ENCODE measurements at regions not wholly inside any gene's neighbourhood (a gene's known extent, or its start where the extent isn't known, plus 50 kb on each side); places are given as distances from the start of the nearest gene placed in this dataset.

DNA sequence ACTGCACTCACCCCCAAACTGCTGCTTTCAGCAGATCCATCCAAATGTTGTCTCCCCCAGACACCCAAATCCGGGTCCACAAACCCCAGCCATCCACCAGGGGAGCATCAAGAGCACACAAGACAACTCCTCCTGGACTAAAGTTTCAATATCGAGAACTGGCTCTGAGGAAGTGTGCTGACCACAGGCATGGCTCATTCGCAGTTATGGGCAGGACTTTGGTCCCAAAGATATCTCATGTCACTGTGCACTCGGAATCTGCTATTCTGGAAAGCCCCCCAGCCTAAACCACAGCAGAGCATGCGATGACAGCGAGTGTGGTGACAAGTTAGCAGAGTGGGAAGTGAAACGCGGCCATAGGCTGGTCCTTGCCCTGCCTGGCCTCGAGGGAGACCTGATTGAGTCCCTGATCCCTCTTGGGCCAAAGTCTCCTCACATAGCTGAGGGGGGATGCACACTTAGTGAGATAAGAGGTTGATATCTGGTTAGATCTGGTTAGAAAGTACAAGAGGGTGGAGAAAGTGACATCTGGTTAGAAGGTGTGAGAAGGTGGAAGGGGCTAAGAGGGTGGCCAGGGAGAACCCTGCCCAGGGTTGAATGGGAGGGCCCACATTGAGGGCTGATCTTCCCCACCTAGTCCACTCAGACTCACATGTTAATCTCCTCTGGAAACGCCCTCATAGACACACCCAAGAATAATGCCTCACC, 149.7 kb downstream of the MRPL14 start (continued):
- TF ChIP-seq, protein P1, sequence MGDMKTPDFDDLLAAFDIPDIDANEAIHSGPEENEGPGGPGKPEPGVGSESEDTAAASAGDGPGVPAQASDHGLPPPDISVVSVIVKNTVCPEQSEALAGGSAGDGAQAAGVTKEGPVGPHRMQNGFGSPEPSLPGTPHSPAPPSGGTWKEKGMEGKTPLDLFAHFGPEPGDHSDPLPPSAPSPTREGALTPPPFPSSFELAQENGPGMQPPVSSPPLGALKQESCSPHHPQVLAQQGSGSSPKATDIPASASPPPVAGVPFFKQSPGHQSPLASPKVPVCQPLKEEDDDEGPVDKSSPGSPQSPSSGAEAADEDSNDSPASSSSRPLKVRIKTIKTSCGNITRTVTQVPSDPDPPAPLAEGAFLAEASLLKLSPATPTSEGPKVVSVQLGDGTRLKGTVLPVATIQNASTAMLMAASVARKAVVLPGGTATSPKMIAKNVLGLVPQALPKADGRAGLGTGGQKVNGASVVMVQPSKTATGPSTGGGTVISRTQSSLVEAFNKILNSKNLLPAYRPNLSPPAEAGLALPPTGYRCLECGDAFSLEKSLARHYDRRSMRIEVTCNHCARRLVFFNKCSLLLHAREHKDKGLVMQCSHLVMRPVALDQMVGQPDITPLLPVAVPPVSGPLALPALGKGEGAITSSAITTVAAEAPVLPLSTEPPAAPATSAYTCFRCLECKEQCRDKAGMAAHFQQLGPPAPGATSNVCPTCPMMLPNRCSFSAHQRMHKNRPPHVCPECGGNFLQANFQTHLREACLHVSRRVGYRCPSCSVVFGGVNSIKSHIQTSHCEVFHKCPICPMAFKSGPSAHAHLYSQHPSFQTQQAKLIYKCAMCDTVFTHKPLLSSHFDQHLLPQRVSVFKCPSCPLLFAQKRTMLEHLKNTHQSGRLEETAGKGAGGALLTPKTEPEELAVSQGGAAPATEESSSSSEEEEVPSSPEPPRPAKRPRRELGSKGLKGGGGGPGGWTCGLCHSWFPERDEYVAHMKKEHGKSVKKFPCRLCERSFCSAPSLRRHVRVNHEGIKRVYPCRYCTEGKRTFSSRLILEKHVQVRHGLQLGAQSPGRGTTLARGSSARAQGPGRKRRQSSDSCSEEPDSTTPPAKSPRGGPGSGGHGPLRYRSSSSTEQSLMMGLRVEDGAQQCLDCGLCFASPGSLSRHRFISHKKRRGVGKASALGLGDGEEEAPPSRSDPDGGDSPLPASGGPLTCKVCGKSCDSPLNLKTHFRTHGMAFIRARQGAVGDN (IDR thresholded peaks at IDR 0.05), result peak; percentile 92; the same call in 1 of the 2 replicates
- TF ChIP-seq SMARCA5 (IDR thresholded peaks at IDR 0.05), result peak; percentile 66
- TF ChIP-seq KLF5 (IDR thresholded peaks at IDR 0.05; ENCODE audit: partially characterized antibody), result no peak
- TF ChIP-seq, protein P2, sequence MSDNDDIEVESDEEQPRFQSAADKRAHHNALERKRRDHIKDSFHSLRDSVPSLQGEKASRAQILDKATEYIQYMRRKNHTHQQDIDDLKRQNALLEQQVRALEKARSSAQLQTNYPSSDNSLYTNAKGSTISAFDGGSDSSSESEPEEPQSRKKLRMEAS (IDR thresholded peaks at IDR 0.05; ENCODE audit: low read depth, low read length), result peak; percentile 77; the same call in 1 of the 2 replicates
- TF ChIP-seq, protein P3, sequence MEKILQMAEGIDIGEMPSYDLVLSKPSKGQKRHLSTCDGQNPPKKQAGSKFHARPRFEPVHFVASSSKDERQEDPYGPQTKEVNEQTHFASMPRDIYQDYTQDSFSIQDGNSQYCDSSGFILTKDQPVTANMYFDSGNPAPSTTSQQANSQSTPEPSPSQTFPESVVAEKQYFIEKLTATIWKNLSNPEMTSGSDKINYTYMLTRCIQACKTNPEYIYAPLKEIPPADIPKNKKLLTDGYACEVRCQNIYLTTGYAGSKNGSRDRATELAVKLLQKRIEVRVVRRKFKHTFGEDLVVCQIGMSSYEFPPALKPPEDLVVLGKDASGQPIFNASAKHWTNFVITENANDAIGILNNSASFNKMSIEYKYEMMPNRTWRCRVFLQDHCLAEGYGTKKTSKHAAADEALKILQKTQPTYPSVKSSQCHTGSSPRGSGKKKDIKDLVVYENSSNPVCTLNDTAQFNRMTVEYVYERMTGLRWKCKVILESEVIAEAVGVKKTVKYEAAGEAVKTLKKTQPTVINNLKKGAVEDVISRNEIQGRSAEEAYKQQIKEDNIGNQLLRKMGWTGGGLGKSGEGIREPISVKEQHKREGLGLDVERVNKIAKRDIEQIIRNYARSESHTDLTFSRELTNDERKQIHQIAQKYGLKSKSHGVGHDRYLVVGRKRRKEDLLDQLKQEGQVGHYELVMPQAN (conservative IDR thresholded peaks at IDR 0.05), result no peak
- TF ChIP-seq SIX5 (IDR thresholded peaks at IDR 0.05; ENCODE audit: low read depth, low read length, severe bottlenecking), result no peak
- TF ChIP-seq DPF2 (IDR thresholded peaks at IDR 0.05), result peak; percentile 98
- TF ChIP-seq SMC3 (IDR thresholded peaks at IDR 0.05; ENCODE audit: borderline replicate concordance, low read length), result peak; percentile 18; the same call in 1 of the 2 replicates
- no peak for TF ChIP-seq ZZZ3 (IDR thresholded peaks at IDR 0.05; ENCODE audit: control insufficient read depth, insufficient read length, low read depth)
- no peak for TF ChIP-seq SMAD1 (IDR thresholded peaks at IDR 0.05; ENCODE audit: low read depth, partially characterized antibody)
- no peak for TF ChIP-seq POLR2AphosphoS5 (IDR thresholded peaks at IDR 0.05; ENCODE audit: low read length)
- peak; percentile 98 for TF ChIP-seq BACH1 (IDR thresholded peaks at IDR 0.05; ENCODE audit: borderline replicate concordance)
- TF ChIP-seq CBX5 (IDR thresholded peaks at IDR 0.05; ENCODE audit: low read depth), result 0 out of 2 replicates have a peak, but pooled peaks have one; percentile 59
- TF ChIP-seq, protein P4, sequence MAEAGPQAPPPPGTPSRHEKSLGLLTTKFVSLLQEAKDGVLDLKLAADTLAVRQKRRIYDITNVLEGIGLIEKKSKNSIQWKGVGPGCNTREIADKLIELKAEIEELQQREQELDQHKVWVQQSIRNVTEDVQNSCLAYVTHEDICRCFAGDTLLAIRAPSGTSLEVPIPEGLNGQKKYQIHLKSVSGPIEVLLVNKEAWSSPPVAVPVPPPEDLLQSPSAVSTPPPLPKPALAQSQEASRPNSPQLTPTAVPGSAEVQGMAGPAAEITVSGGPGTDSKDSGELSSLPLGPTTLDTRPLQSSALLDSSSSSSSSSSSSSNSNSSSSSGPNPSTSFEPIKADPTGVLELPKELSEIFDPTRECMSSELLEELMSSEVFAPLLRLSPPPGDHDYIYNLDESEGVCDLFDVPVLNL (IDR thresholded peaks at IDR 0.05; ENCODE audit: low read depth, low read length), result no peak
- TF ChIP-seq, protein P5, sequence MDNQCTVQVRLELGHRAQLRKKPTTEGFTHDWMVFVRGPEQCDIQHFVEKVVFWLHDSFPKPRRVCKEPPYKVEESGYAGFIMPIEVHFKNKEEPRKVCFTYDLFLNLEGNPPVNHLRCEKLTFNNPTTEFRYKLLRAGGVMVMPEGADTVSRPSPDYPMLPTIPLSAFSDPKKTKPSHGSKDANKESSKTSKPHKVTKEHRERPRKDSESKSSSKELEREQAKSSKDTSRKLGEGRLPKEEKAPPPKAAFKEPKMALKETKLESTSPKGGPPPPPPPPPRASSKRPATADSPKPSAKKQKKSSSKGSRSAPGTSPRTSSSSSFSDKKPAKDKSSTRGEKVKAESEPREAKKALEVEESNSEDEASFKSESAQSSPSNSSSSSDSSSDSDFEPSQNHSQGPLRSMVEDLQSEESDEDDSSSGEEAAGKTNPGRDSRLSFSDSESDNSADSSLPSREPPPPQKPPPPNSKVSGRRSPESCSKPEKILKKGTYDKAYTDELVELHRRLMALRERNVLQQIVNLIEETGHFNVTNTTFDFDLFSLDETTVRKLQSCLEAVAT (IDR thresholded peaks at IDR 0.05), result peak; percentile 92
- TF ChIP-seq ASH2L (IDR thresholded peaks at IDR 0.05; ENCODE audit: borderline replicate concordance, low read depth), result no peak
- no peak for TF ChIP-seq SUPT20H (IDR thresholded peaks at IDR 0.05; ENCODE audit: borderline replicate concordance, control insufficient read depth, low read depth, low read length)
- peak; percentile 68; the same call in 1 of the 2 replicates for TF ChIP-seq FOXK2 (IDR thresholded peaks at IDR 0.05)
- TF ChIP-seq, protein P6, sequence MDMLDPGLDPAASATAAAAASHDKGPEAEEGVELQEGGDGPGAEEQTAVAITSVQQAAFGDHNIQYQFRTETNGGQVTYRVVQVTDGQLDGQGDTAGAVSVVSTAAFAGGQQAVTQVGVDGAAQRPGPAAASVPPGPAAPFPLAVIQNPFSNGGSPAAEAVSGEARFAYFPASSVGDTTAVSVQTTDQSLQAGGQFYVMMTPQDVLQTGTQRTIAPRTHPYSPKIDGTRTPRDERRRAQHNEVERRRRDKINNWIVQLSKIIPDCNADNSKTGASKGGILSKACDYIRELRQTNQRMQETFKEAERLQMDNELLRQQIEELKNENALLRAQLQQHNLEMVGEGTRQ (IDR thresholded peaks at IDR 0.05; ENCODE audit: borderline replicate concordance, low read depth, low read length), result no peak; the same call in 1 of the 2 replicates
- no peak for TF ChIP-seq BRCA1 (IDR thresholded peaks at IDR 0.05; ENCODE audit: low read depth, low read length)
- no peak for TF ChIP-seq WRNIP1 (IDR thresholded peaks at IDR 0.05; ENCODE audit: borderline replicate concordance, low read depth, low read length)
